ENCODE measurements at regions not wholly inside any gene's neighbourhood (a gene's known extent, or its start where the extent isn't known, plus 50 kb on each side); places are given as distances from the start of the nearest gene placed in this dataset.

- Histone ChIP-seq H3K9ac (ENCODE audit: insufficient read depth, low read depth, low read length) (no peak overlapping the region), H3K36me3 (replicated peaks in 1 of 2; ENCODE audit: control insufficient read depth in 1 of 2, insufficient read depth in 2 of 2, low read length in 2 of 2) (no peaks in the 10 kb centered on the region)
Measured at GRCh38 chr1:148374101-148374500, 109.0 kb downstream of the PPIAL4G start.

GRCh38 chr1:148373192-148373925 lies 109.7 kb downstream of the PPIAL4G start:
- WGBS (ENCODE audit: low lambda C conversion rate): 88% methylated on average over 8 of the region's 8 CpGs
- H3K4me1 ChIP-seq (ENCODE audit: insufficient read depth, low read length): peaks cover 24% of the 10 kb centered on the region
- no peaks in the 10 kb centered on the region for H3K79me2 ChIP-seq (ENCODE audit: insufficient read depth, low read length)
- no TSS peak for BruUV-seq (replicated peaks)
- ATAC-seq (no peak), DNase-seq (ENCODE audit: low spot score) (no peak), FAIRE-seq (no peak)
- CTCF ChIA-PET (ENCODE audit: low intra/inter-chr PET ratio, low total read pairs): no interaction called here
- POLR2A ChIA-PET: interaction anchor here (1.2 kb wide), 1 partner anchor 15 kb away, joined by 4 read pairs; no protein-coding TSS in a partner anchor
- H2AFZ ChIP-seq (ENCODE audit: low read length): no peak overlapping the region
- H3K9ac ChIP-seq (ENCODE audit: insufficient read depth, low read depth, low read length): no peak overlapping the region
- no peak overlapping the region for H3K4me3 ChIP-seq (replicated peaks in 1 of 3; ENCODE audit: insufficient read depth in 1 of 3, low read depth in 2 of 3, low read length in 3 of 3)
- H3K36me3 ChIP-seq (replicated peaks in 1 of 2; ENCODE audit: control insufficient read depth in 1 of 2, insufficient read depth in 2 of 2, low read length in 2 of 2): no peaks in the 10 kb centered on the region
- H3K27ac ChIP-seq (ENCODE audit: extremely low read length, insufficient read depth, low read length): no peak overlapping the region
- H4K20me1 ChIP-seq (ENCODE audit: insufficient read depth, low read length): no peaks in the 10 kb centered on the region
- H3K27me3 ChIP-seq (ENCODE audit: control insufficient read depth in 1 of 2, insufficient read depth in 2 of 2, low read length in 2 of 2): no peaks in the 10 kb centered on the region
- no peak overlapping the region for H3K4me2 ChIP-seq (ENCODE audit: low read depth, low read length)
- in situ Hi-C loops (cut with HindIII; ENCODE audit: extremely low pct_ligation_motif_present, low pct_unique_long_range_greater_than_20kb) (no loop called here), intact Hi-C loops (cut with micrococcal nuclease; ENCODE audit: unreplicated experiment) (no loop called here)
- no peaks in the 10 kb centered on the region for H3K9me3 ChIP-seq (ENCODE audit: low read length)
- TF ChIP-seq USF2 (IDR thresholded peaks at IDR 0.05; ENCODE audit: low read depth, low read length): no peak
- TF ChIP-seq USF2 (CRISPR knock-in tag; IDR thresholded peaks at IDR 0.05; ENCODE audit: borderline replicate concordance): no peak
- no peak for TF ChIP-seq NFKB2 (CRISPR knock-in tag; IDR thresholded peaks at IDR 0.05; ENCODE audit: borderline replicate concordance)
- no peak for TF ChIP-seq HOMEZ (CRISPR knock-in tag; IDR thresholded peaks at IDR 0.05; ENCODE audit: low read depth)
- TF ChIP-seq ZNF746 (CRISPR knock-in tag; IDR thresholded peaks at IDR 0.05): no peak
- TF ChIP-seq ZNF451 (CRISPR knock-in tag; IDR thresholded peaks at IDR 0.05): no peak

More at GRCh38 chr1:148374101-148374500, 109.0 kb downstream of the PPIAL4G start:
- Histone ChIP-seq H3K79me2 (ENCODE audit: insufficient read depth, low read length) (no peaks in the 10 kb centered on the region), H3K4me3 (replicated peaks in 1 of 3; ENCODE audit: insufficient read depth in 1 of 3, low read depth in 2 of 3, low read length in 3 of 3) (no peak overlapping the region), H3K4me1 (ENCODE audit: insufficient read depth, low read length) (peaks cover 24% of the 10 kb centered on the region), H3K27me3 (ENCODE audit: control insufficient read depth in 1 of 2, insufficient read depth in 2 of 2, low read length in 2 of 2) (no peaks in the 10 kb centered on the region), H3K27ac (ENCODE audit: extremely low read length, insufficient read depth, low read length) (no peak overlapping the region), H3K9me3 (ENCODE audit: low read length) (no peaks in the 10 kb centered on the region), H4K20me1 (ENCODE audit: insufficient read depth, low read length) (no peaks in the 10 kb centered on the region), H2AFZ (ENCODE audit: low read length) (no peak overlapping the region), H3K4me2 (ENCODE audit: low read depth, low read length) (no peak overlapping the region)
- FAIRE-seq (no peak), ATAC-seq (no peak), DNase-seq (ENCODE audit: low spot score) (no peak)
- POLR2A ChIA-PET: no interaction called here
- no peak for TF ChIP-seq ZNF670 (CRISPR knock-in tag; IDR thresholded peaks at IDR 0.05; ENCODE audit: borderline replicate concordance)
- no peak for TF ChIP-seq ZMAT3 (CRISPR knock-in tag; conservative IDR thresholded peaks at IDR 0.05)
- TF ChIP-seq ZBTB14 (CRISPR knock-in tag; IDR thresholded peaks at IDR 0.05): no peak
- no peak for TF ChIP-seq SALL2 (CRISPR knock-in tag; IDR thresholded peaks at IDR 0.05)
- TF ChIP-seq ATF7-NPFF (CRISPR knock-in tag; IDR thresholded peaks at IDR 0.05; ENCODE audit: low read depth): no peak
- no peak for TF ChIP-seq ZNF549 (CRISPR knock-in tag; IDR thresholded peaks at IDR 0.05)
- no peak for TF ChIP-seq ZNF335 (CRISPR knock-in tag; IDR thresholded peaks at IDR 0.05)
- intact Hi-C loops (cut with micrococcal nuclease; ENCODE audit: unreplicated experiment) (no loop called here), in situ Hi-C loops (cut with HindIII; ENCODE audit: extremely low pct_ligation_motif_present, low pct_unique_long_range_greater_than_20kb) (no loop called here)
- no TSS peak for BruUV-seq (replicated peaks)
- CTCF ChIA-PET (ENCODE audit: low intra/inter-chr PET ratio, low total read pairs): no interaction called here
- WGBS (ENCODE audit: low lambda C conversion rate): 32% methylated on average over 3 of the region's 3 CpGs
